ENCODE measurements at regions not wholly inside any gene's neighbourhood (a gene's known extent, or its start where the extent isn't known, plus 50 kb on each side); places are given as distances from the start of the nearest gene placed in this dataset.

- H3K27me3 ChIP-seq (ENCODE audit: control insufficient read depth, insufficient read depth, low read length), result no peaks in the 10 kb centered on the region
- no peaks in the 10 kb centered on the region for H3K36me3 ChIP-seq (ENCODE audit: control insufficient read depth, insufficient read depth, low read length)
- DNase-seq, result no peak
- no peaks in the 10 kb centered on the region for H3K9me3 ChIP-seq (ENCODE audit: control insufficient read depth, low read depth, low read length)
- H3K4me1 ChIP-seq (ENCODE audit: control insufficient read depth, insufficient read depth, low read length), result peaks cover 23% of the 10 kb centered on the region
- H3K27ac ChIP-seq (ENCODE audit: low read length), result no peak overlapping the region
- H3K4me3 ChIP-seq (ENCODE audit: low read length), result no peak overlapping the region
Measured at GRCh38 chr9:75432888-75433287, 344.6 kb downstream of the OSTF1 start.

DNA sequence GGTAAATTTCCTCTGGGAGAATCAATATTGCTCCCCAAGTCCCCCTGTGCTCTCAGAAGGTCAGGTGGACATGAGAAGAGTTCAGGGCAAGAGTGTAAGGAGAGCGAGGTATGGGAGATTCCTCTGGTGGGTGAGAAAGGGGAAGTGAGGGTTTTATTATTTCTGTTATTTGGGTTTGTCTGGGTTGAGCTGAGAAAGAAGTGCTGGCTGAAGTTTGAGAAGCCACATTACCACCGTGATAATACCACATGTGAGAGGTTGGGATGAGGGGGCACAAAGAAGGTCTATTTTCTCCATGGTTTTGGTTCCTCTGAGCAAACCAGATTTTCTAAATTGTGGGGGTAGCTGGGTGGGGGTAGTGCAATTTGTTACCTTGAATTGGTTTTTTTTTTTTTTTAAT, 350.4 kb downstream of the OSTF1 start:
- no peaks in the 10 kb centered on the region for H3K9me3 ChIP-seq (ENCODE audit: control insufficient read depth, low read depth, low read length)
- peaks cover 9% of the 10 kb centered on the region for H3K4me1 ChIP-seq (ENCODE audit: control insufficient read depth, insufficient read depth, low read length)
- H3K36me3 ChIP-seq (ENCODE audit: control insufficient read depth, insufficient read depth, low read length), result no peaks in the 10 kb centered on the region
- no peak for DNase-seq
- no peak overlapping the region for H3K27ac ChIP-seq (ENCODE audit: low read length)
- no CpG with 5 or more reads among the region's 2 CpGs for WGBS (ENCODE audit: insufficient coverage, low lambda C conversion rate)
- no peak overlapping the region for H3K4me3 ChIP-seq (ENCODE audit: low read length)
- no peaks in the 10 kb centered on the region for H3K27me3 ChIP-seq (ENCODE audit: control insufficient read depth, insufficient read depth, low read length)

GRCh38 chr9:75440914-75441313, 352.6 kb downstream of the OSTF1 start:
- Histone ChIP-seq H3K27ac (ENCODE audit: low read length) (no peak overlapping the region), H3K4me3 (ENCODE audit: low read length) (no peak overlapping the region), H3K27me3 (ENCODE audit: control insufficient read depth, insufficient read depth, low read length) (no peaks in the 10 kb centered on the region), H3K4me1 (ENCODE audit: control insufficient read depth, insufficient read depth, low read length) (peaks cover 9% of the 10 kb centered on the region), H3K9me3 (ENCODE audit: control insufficient read depth, low read depth, low read length) (no peaks in the 10 kb centered on the region), H3K36me3 (ENCODE audit: control insufficient read depth, insufficient read depth, low read length) (no peaks in the 10 kb centered on the region)
- 34% methylated on average over 2 of the region's 4 CpGs for WGBS (ENCODE audit: insufficient coverage, low lambda C conversion rate)
- DNase-seq, result peak in 1 of 2 donors; percentile 41

DNA sequence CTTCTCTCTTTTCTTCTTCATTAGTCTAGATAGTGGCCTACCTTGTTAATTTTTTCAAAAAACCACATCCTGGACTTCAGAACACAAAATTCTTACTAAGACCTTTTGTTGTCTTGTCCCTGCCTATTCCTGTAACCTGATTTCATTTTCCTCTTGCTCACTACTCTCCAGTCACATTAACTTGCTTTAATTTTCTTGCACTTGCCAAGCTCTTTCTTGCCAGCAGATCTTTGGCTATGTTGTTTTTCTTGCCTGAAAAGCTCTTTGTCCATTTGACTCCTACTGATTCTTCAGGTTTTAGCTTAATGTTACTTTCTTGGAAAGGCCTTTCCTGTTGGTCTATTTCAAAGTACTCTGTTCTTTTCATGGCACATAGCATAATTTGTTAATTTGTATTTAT, 356.8 kb downstream of the OSTF1 start:
- no peaks in the 10 kb centered on the region for H3K27me3 ChIP-seq (ENCODE audit: control insufficient read depth, insufficient read depth, low read length)
- H3K36me3 ChIP-seq (ENCODE audit: control insufficient read depth, insufficient read depth, low read length), result no peaks in the 10 kb centered on the region
- no peaks in the 10 kb centered on the region for H3K9me3 ChIP-seq (ENCODE audit: control insufficient read depth, low read depth, low read length)
- no peak for DNase-seq
- H3K27ac ChIP-seq (ENCODE audit: low read length), result no peak overlapping the region
- H3K4me3 ChIP-seq (ENCODE audit: low read length), result no peak overlapping the region
- peaks cover 17% of the 10 kb centered on the region for H3K4me1 ChIP-seq (ENCODE audit: control insufficient read depth, insufficient read depth, low read length)

DNA sequence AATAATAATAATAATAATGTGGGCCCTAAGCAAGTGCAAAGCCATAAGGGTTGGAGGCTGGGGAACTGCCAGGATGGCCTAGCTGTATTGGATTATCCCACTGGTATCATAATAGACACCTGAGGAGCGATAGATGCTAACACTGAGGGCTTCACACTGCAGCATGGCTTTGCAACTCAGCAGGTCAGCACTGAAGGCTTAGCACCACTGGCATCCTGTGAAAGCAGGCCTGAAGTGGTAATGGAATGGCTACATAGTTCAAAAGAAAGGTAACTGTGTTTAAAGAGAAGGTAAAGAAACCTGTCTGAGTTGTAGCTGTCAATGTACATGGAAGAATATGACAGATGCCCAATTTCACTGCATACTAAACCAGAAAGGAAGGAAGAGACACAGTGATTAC, 359.0 kb downstream of the OSTF1 start:
- no peak overlapping the region for H3K27ac ChIP-seq (ENCODE audit: low read length)
- H3K27me3 ChIP-seq (ENCODE audit: control insufficient read depth, insufficient read depth, low read length), result no peaks in the 10 kb centered on the region
- no peaks in the 10 kb centered on the region for H3K36me3 ChIP-seq (ENCODE audit: control insufficient read depth, insufficient read depth, low read length)
- H3K4me3 ChIP-seq (ENCODE audit: low read length), result no peak overlapping the region
- peaks cover 11% of the 10 kb centered on the region for H3K4me1 ChIP-seq (ENCODE audit: control insufficient read depth, insufficient read depth, low read length)
- no peak for DNase-seq
- WGBS (ENCODE audit: insufficient coverage, low lambda C conversion rate), result no CpG with 5 or more reads among the region's 1 CpG
- no peaks in the 10 kb centered on the region for H3K9me3 ChIP-seq (ENCODE audit: control insufficient read depth, low read depth, low read length)

GRCh38 chr9:75448281-75448680, 360.0 kb downstream of the OSTF1 start:
- no peak overlapping the region for H3K27ac ChIP-seq (ENCODE audit: low read length)
- no peaks in the 10 kb centered on the region for H3K27me3 ChIP-seq (ENCODE audit: control insufficient read depth, insufficient read depth, low read length)
- H3K36me3 ChIP-seq (ENCODE audit: control insufficient read depth, insufficient read depth, low read length), result no peaks in the 10 kb centered on the region
- H3K4me3 ChIP-seq (ENCODE audit: low read length), result no peak overlapping the region
- WGBS (ENCODE audit: insufficient coverage, low lambda C conversion rate), result no CpG with 5 or more reads among the region's 2 CpGs
- peaks cover 11% of the 10 kb centered on the region for H3K4me1 ChIP-seq (ENCODE audit: control insufficient read depth, insufficient read depth, low read length)
- no peaks in the 10 kb centered on the region for H3K9me3 ChIP-seq (ENCODE audit: control insufficient read depth, low read depth, low read length)
- no peak for DNase-seq

- Histone ChIP-seq H3K27ac (ENCODE audit: low read length) (no peak overlapping the region), H3K4me3 (ENCODE audit: low read length) (no peak overlapping the region), H3K27me3 (ENCODE audit: control insufficient read depth, insufficient read depth, low read length) (no peaks in the 10 kb centered on the region), H3K9me3 (ENCODE audit: control insufficient read depth, low read depth, low read length) (no peaks in the 10 kb centered on the region), H3K36me3 (ENCODE audit: control insufficient read depth, insufficient read depth, low read length) (no peaks in the 10 kb centered on the region), H3K4me1 (ENCODE audit: control insufficient read depth, insufficient read depth, low read length) (peaks cover 14% of the 10 kb centered on the region)
- WGBS (ENCODE audit: insufficient coverage, low lambda C conversion rate), result 80% methylated on average over 1 of the region's 2 CpGs
- no peak for DNase-seq
Measured at GRCh38 chr9:75448955-75449354, 360.6 kb downstream of the OSTF1 start.

GRCh38 chr9:75451045-75451444, 362.7 kb downstream of the OSTF1 start:
- H3K27ac ChIP-seq (ENCODE audit: low read length), result no peak overlapping the region
- DNase-seq, result no peak

DNA sequence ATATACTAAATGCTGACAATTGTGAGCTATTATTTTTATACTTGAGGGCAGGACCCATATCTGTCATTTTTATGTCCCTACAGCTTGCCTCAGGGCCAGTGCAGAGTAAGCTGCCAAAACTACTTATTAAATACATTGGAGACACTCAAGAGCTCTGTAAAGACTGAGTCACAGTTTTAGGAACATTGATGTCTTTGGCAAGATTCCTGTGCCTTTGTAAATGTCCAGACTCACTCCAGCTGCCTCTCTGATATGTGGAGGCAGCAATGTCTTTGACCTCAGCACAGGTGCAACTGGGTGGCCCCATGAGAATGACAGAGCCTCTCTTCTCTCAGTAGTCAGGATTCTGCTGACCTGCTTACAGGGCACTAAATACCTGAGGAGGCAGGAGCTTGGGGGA, 363.2 kb downstream of the OSTF1 start:
- H3K9me3 ChIP-seq (ENCODE audit: control insufficient read depth, low read depth, low read length), result no peaks in the 10 kb centered on the region
- H3K4me1 ChIP-seq (ENCODE audit: control insufficient read depth, insufficient read depth, low read length), result peaks cover 36% of the 10 kb centered on the region
- H3K4me3 ChIP-seq (ENCODE audit: low read length), result no peak overlapping the region
- peak; percentile 17 to 29 for DNase-seq
- no peaks in the 10 kb centered on the region for H3K36me3 ChIP-seq (ENCODE audit: control insufficient read depth, insufficient read depth, low read length)
- H3K27ac ChIP-seq (ENCODE audit: low read length), result no peak overlapping the region
- no peaks in the 10 kb centered on the region for H3K27me3 ChIP-seq (ENCODE audit: control insufficient read depth, insufficient read depth, low read length)

More at GRCh38 chr9:75451045-75451444, 362.7 kb downstream of the OSTF1 start:
- Histone ChIP-seq H3K4me3 (ENCODE audit: low read length) (no peak overlapping the region), H3K36me3 (ENCODE audit: control insufficient read depth, insufficient read depth, low read length) (no peaks in the 10 kb centered on the region), H3K4me1 (ENCODE audit: control insufficient read depth, insufficient read depth, low read length) (peaks cover 33% of the 10 kb centered on the region), H3K9me3 (ENCODE audit: control insufficient read depth, low read depth, low read length) (no peaks in the 10 kb centered on the region), H3K27me3 (ENCODE audit: control insufficient read depth, insufficient read depth, low read length) (no peaks in the 10 kb centered on the region)
- WGBS (ENCODE audit: insufficient coverage, low lambda C conversion rate), result no CpG with 5 or more reads among the region's 4 CpGs

DNA sequence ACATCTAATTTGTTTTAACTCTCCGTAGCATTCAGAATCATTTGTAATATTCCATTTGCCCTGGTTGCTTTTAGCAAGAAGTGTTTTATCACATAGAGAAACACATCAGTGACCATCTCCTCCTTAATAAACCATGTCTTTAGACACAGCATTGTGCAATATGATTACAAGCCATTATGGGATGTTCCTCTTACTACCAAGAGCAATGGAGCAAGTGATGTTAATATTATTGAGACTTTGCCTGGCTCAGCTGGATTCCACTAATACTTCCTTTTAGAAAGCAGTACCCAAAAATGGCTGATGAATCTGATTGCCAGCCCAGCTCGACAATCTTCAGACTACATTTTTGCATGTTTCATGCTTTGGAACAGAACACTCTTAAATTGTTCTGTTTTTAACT, 364.2 kb downstream of the OSTF1 start:
- Histone ChIP-seq H3K4me1 (ENCODE audit: control insufficient read depth, insufficient read depth, low read length) (peaks cover 36% of the 10 kb centered on the region), H3K27ac (ENCODE audit: low read length) (no peak overlapping the region), H3K36me3 (ENCODE audit: control insufficient read depth, insufficient read depth, low read length) (no peaks in the 10 kb centered on the region), H3K4me3 (ENCODE audit: low read length) (no peak overlapping the region), H3K9me3 (ENCODE audit: control insufficient read depth, low read depth, low read length) (no peaks in the 10 kb centered on the region), H3K27me3 (ENCODE audit: control insufficient read depth, insufficient read depth, low read length) (no peaks in the 10 kb centered on the region)
- DNase-seq, result no peak
- 83% methylated on average over 2 of the region's 2 CpGs for WGBS (ENCODE audit: insufficient coverage, low lambda C conversion rate)

GRCh38 chr9:75454043-75454442, 365.7 kb downstream of the OSTF1 start:
- H3K9me3 ChIP-seq (ENCODE audit: control insufficient read depth, low read depth, low read length), result no peaks in the 10 kb centered on the region
- H3K36me3 ChIP-seq (ENCODE audit: control insufficient read depth, insufficient read depth, low read length), result no peaks in the 10 kb centered on the region
- DNase-seq, result peak; percentile 43 to 61
- peaks cover 31% of the 10 kb centered on the region for H3K4me1 ChIP-seq (ENCODE audit: control insufficient read depth, insufficient read depth, low read length)
- H3K4me3 ChIP-seq (ENCODE audit: low read length), result no peak overlapping the region
- no peaks in the 10 kb centered on the region for H3K27me3 ChIP-seq (ENCODE audit: control insufficient read depth, insufficient read depth, low read length)
- WGBS (ENCODE audit: insufficient coverage, low lambda C conversion rate), result no CpG with 5 or more reads among the region's 2 CpGs
- no peak overlapping the region for H3K27ac ChIP-seq (ENCODE audit: low read length)

All from large intestine (tissue), 3 donors.